Upper lobe of left lung (tissue), 4 donors: ENCODE measurements at regions not wholly inside any gene's neighbourhood (a gene's known extent, or its start where the extent isn't known, plus 50 kb on each side); places are given as distances from the start of the nearest gene placed in this dataset.

Experiments used
- POLR2AphosphoS5 ChIP-seq, 2 donors: sonication (generic); formaldehyde crosslinking; IDR thresholded peaks; one replicate each; pipeline ENCODE4 v1.5.1; 2017; ENCODE audit warnings: antibody characterized with exemption in 2 of 2
- TF ChIP-seq, protein P1 (sequence below), 6 experiments: fragments of 450-650 bp in 4 of 6; fragments of 200-600 bp in 2 of 6; sonication (generic) in 2 of 6; IDR thresholded peaks; one replicate each; pipeline ENCODE4 v1.5.1; 2016 to 2019; ENCODE audit warnings: antibody characterized with exemption in 6 of 6

DNA sequence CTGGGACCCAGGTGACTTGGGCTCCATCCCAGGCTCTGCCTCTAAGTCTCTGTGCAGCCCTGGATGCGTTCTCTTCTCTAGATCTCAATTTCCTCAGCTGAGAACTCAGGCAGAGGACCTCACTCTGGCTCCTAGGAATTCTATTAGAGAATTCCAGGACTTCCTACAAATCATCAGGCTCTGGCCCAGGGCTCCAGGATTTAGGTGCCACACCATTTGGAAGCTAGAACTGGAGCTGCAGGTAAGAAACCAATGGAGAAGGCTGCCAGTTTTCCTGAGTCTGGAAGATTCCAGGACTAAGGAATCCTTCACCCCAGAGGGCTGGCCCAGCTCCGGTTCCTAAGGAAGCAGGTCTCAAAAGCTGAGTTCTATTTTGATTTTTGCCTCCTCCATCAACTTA is 189.8 kb upstream of the CDH5 start:
- TF ChIP-seq POLR2AphosphoS5 (IDR thresholded peaks at IDR 0.05), result no peak
- TF ChIP-seq, protein P1, sequence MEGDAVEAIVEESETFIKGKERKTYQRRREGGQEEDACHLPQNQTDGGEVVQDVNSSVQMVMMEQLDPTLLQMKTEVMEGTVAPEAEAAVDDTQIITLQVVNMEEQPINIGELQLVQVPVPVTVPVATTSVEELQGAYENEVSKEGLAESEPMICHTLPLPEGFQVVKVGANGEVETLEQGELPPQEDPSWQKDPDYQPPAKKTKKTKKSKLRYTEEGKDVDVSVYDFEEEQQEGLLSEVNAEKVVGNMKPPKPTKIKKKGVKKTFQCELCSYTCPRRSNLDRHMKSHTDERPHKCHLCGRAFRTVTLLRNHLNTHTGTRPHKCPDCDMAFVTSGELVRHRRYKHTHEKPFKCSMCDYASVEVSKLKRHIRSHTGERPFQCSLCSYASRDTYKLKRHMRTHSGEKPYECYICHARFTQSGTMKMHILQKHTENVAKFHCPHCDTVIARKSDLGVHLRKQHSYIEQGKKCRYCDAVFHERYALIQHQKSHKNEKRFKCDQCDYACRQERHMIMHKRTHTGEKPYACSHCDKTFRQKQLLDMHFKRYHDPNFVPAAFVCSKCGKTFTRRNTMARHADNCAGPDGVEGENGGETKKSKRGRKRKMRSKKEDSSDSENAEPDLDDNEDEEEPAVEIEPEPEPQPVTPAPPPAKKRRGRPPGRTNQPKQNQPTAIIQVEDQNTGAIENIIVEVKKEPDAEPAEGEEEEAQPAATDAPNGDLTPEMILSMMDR (IDR thresholded peaks at IDR 0.05), result no peak
